OCI-LY3 (cell line): ENCODE measurements at regions not wholly inside any gene's neighbourhood (a gene's known extent, or its start where the extent isn't known, plus 50 kb on each side); places are given as distances from the start of the nearest gene placed in this dataset.

ENCODE experiments used
- EZH2phosphoT487 ChIP-seq: fragments of 200-600 bp; shearing (Covaris generic); IDR thresholded peaks from 2 replicates; pipeline ENCODE4 v1.6.1; 2018; ENCODE audit warnings: antibody characterized with exemption, mixed run types, low read depth
- TF ChIP-seq, protein P1 (sequence below): fragments of 200-600, 300-600 bp; sonication (generic); IDR thresholded peaks from 2 replicates; pipeline ENCODE4 v1.5.1; 2014; ENCODE audit warnings: antibody characterized with exemption, low read length, low read depth

DNA sequence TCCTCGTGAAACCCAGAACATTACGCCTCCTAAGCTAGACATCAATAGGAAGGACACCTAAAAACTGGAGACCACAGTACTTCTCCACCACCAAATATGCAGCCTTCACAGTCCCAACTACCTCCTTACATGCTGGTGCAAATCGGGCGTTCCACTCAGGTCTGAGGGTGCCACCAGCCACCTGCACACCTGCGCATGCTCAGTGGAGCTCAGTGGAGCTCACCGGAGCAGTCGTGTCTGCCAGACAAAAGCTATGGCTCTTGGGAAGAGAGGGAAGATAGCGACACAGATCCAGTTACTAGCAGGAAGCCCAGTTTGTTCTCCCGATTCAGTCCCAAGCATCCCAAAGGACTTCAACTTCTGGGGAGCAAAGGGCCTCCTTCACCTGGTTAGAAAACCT lies 237.1 kb downstream of the TSHZ3 start:
- TF ChIP-seq, protein P1, sequence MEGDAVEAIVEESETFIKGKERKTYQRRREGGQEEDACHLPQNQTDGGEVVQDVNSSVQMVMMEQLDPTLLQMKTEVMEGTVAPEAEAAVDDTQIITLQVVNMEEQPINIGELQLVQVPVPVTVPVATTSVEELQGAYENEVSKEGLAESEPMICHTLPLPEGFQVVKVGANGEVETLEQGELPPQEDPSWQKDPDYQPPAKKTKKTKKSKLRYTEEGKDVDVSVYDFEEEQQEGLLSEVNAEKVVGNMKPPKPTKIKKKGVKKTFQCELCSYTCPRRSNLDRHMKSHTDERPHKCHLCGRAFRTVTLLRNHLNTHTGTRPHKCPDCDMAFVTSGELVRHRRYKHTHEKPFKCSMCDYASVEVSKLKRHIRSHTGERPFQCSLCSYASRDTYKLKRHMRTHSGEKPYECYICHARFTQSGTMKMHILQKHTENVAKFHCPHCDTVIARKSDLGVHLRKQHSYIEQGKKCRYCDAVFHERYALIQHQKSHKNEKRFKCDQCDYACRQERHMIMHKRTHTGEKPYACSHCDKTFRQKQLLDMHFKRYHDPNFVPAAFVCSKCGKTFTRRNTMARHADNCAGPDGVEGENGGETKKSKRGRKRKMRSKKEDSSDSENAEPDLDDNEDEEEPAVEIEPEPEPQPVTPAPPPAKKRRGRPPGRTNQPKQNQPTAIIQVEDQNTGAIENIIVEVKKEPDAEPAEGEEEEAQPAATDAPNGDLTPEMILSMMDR: no peak
- TF ChIP-seq EZH2phosphoT487: no peak
